Caco-2 (cell line): ENCODE measurements at regions not wholly inside any gene's neighbourhood (a gene's known extent, or its start where the extent isn't known, plus 50 kb on each side); places are given as distances from the start of the nearest gene placed in this dataset.

Experiments
- BruUV-seq: library from RNA; stranded (reverse); fragments of 400-500 nt; replicated peaks from 2 replicates; lab custom pipeline; 2021; lab: Mats Ljungman, UMichigan
- CTCF ChIA-PET: fragments of 300-600 bp; sonication (Branson Sonifier 250); formaldehyde crosslinking; loops from one replicate; lab custom pipeline; 2022; ENCODE audit warnings: antibody characterized with exemption; lab: Charles Lee
- POLR2A ChIA-PET: fragments of 300-600 bp; sonication (Branson Sonifier 250); formaldehyde crosslinking; loops from one replicate; lab custom pipeline; 2022; ENCODE audit warnings: antibody characterized with exemption; lab: Charles Lee
- DNase-seq, 2 experiments: peaks; one replicate each; pipeline versions ENCODE4 v3.0.0 to v3.0.0-alpha.2; 2020 to 2022
- H3K27me3 ChIP-seq: replicated peaks from 2 replicates; pipeline ENCODE4 v1.6.0; 2011; ENCODE audit warnings: low read length; ENCODE audit not compliant: control insufficient read depth, insufficient read depth
- H3K36me3 ChIP-seq: 2 replicates; pipeline ENCODE4 v1.5.1; 2011; ENCODE audit warnings: low read length; ENCODE audit not compliant: control insufficient read depth, insufficient read depth
- H3K4me1 ChIP-seq: fragments of 250-450 bp; sonication (Bioruptor Pico); 2 replicates; pipeline ENCODE4 v1.5.1; 2020; ENCODE audit warnings: mild to moderate bottlenecking
- H3K4me3 ChIP-seq: 2 replicates; pipeline ENCODE4 v1.5.1; 2011; ENCODE audit warnings: low read depth, mild to moderate bottlenecking, control low read depth, low read length
- H3K9me3 ChIP-seq: fragments of 250-450 bp; sonication (Bioruptor Pico); 2 replicates; pipeline ENCODE4 v1.5.1; 2020; ENCODE audit warnings: mild to moderate bottlenecking, moderate library complexity
- H3K27ac Mint-ChIP-seq: one replicate; pipeline ENCODE4 v1.8.0; 2022; ENCODE audit warnings: mixed read lengths; ENCODE audit not compliant: unreplicated experiment
- H3K27me3 Mint-ChIP-seq: one replicate; pipeline ENCODE4 v1.8.0; 2022; ENCODE audit warnings: mixed read lengths; ENCODE audit not compliant: insufficient read depth, unreplicated experiment
- H3K36me3 Mint-ChIP-seq: one replicate; pipeline ENCODE4 v1.8.0; 2022; ENCODE audit warnings: mild to moderate bottlenecking, mixed read lengths; ENCODE audit not compliant: insufficient read depth, unreplicated experiment
- H3K4me1 Mint-ChIP-seq: one replicate; pipeline ENCODE4 v1.8.0; 2022; ENCODE audit warnings: low read depth, mixed read lengths; ENCODE audit not compliant: unreplicated experiment
- H3K4me3 Mint-ChIP-seq: one replicate; pipeline ENCODE4 v1.8.0; 2022; ENCODE audit warnings: mild to moderate bottlenecking, moderate library complexity, mixed read lengths; ENCODE audit not compliant: unreplicated experiment
- H3K9me3 Mint-ChIP-seq: one replicate; pipeline ENCODE4 v1.8.0; 2022; ENCODE audit warnings: mixed read lengths; ENCODE audit not compliant: unreplicated experiment
- CTCF ChIP-seq, 2 experiments: fragments of 200-600 bp in 1 of 2; IDR thresholded peaks; 1 replicate in 1 of 2; 2 replicates in 1 of 2; pipeline versions ENCODE4 v1.5.1 to v1.8.0; 2011 to 2022; ENCODE audit warnings: antibody characterized with exemption in 1 of 2, control low read depth in 1 of 2, inconsistent platforms in 1 of 2, low read depth in 1 of 2, low read length in 1 of 2, mild to moderate bottlenecking in 1 of 2, moderate library complexity in 1 of 2; ENCODE audit not compliant: insufficient read depth in 1 of 2, severe bottlenecking in 1 of 2, unreplicated experiment in 1 of 2
- intact Hi-C: fragments of 100-400 bp; cut with micrococcal nuclease; formaldehyde crosslinking; loops from one replicate; pipeline ENCODE4 v1.10.0; 2022; ENCODE audit not compliant: unreplicated experiment

DNA sequence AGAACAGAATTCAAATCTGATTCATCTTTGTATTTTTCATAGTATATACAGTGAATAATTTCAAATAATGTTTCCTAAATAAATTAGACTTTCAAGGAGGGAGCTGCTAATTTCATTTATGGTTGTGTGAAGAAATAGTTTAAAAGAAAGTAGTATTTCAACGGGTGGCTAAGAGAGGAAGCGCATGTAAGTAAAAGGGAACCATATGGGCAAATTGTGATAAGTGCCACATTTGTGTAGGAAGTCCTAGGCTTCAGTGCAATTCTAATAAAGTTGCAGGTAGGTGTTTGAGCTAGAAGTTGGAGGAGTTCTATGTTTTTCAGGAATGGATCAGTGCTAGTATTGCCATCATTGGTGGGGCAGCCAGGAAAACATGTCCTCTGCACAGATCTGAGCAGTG lies 178.8 kb upstream of the PRDM1 start:
- intact Hi-C loops: no loop called here
- H3K4me1 Mint-ChIP-seq: no peaks in the 10 kb centered on the region
- H3K9me3 Mint-ChIP-seq: peaks cover 10% of the 10 kb centered on the region
- Histone ChIP-seq H3K4me1 (no peaks in the 10 kb centered on the region), H3K4me3 (no peak overlapping the region), H3K36me3 (no peaks in the 10 kb centered on the region), H3K27me3 (no peaks in the 10 kb centered on the region), H3K9me3 (no peaks in the 10 kb centered on the region)
- no peak for DNase-seq
- no TSS peak for BruUV-seq
- H3K4me3 Mint-ChIP-seq: no peak overlapping the region
- TF ChIP-seq CTCF (IDR thresholded peaks at IDR 0.05; ENCODE audit: insufficient read depth in 1 of 2, low read depth in 1 of 2, low read length in 1 of 2, severe bottlenecking in 1 of 2, unreplicated experiment in 1 of 2): no peak
- H3K36me3 Mint-ChIP-seq: no peaks in the 10 kb centered on the region
- no peak overlapping the region for H3K27ac Mint-ChIP-seq
- no peaks in the 10 kb centered on the region for H3K27me3 Mint-ChIP-seq
- CTCF ChIA-PET: no interaction called here
- POLR2A ChIA-PET: no interaction called here

GRCh38 chr6:105902401-105903031 lies 183.6 kb upstream of the PRDM1 start:
- CTCF ChIA-PET: no interaction called here
- no TSS peak for BruUV-seq
- Histone ChIP-seq H3K36me3 (no peaks in the 10 kb centered on the region), H3K4me1 (peaks cover 7% of the 10 kb centered on the region), H3K9me3 (no peaks in the 10 kb centered on the region), H3K4me3 (no peak overlapping the region), H3K27me3 (no peaks in the 10 kb centered on the region)
- intact Hi-C loops: no loop called here
- no peaks in the 10 kb centered on the region for H3K36me3 Mint-ChIP-seq
- DNase-seq: no peak
- no peak for TF ChIP-seq CTCF (IDR thresholded peaks at IDR 0.05; ENCODE audit: insufficient read depth in 1 of 2, low read depth in 1 of 2, low read length in 1 of 2, severe bottlenecking in 1 of 2, unreplicated experiment in 1 of 2)
- no peak overlapping the region for H3K4me3 Mint-ChIP-seq
- no peaks in the 10 kb centered on the region for H3K27me3 Mint-ChIP-seq
- H3K9me3 Mint-ChIP-seq: peaks cover 10% of the 10 kb centered on the region
- POLR2A ChIA-PET: no interaction called here
- H3K27ac Mint-ChIP-seq: no peak overlapping the region
- no peaks in the 10 kb centered on the region for H3K4me1 Mint-ChIP-seq

GRCh38 chr6:105901583-105901982 lies 184.6 kb upstream of the PRDM1 start:
- TF ChIP-seq CTCF (IDR thresholded peaks at IDR 0.05; ENCODE audit: insufficient read depth in 1 of 2, low read depth in 1 of 2, low read length in 1 of 2, severe bottlenecking in 1 of 2, unreplicated experiment in 1 of 2): no peak
- no TSS peak for BruUV-seq
- intact Hi-C loops: no loop called here
- Mint-ChIP-seq H3K27ac (no peak overlapping the region), H3K9me3 (peaks cover 10% of the 10 kb centered on the region), H3K36me3 (no peaks in the 10 kb centered on the region), H3K4me1 (no peaks in the 10 kb centered on the region), H3K27me3 (no peaks in the 10 kb centered on the region), H3K4me3 (no peak overlapping the region)
- ChIA-PET CTCF (no interaction called here), POLR2A (no interaction called here)
- Histone ChIP-seq H3K27me3 (no peaks in the 10 kb centered on the region), H3K4me1 (peaks cover 17% of the 10 kb centered on the region), H3K4me3 (no peak overlapping the region), H3K36me3 (no peaks in the 10 kb centered on the region), H3K9me3 (no peaks in the 10 kb centered on the region)
- DNase-seq: no peak
